Panc1 (cell line): ENCODE measurements at regions not wholly inside any gene's neighbourhood (a gene's known extent, or its start where the extent isn't known, plus 50 kb on each side); places are given as distances from the start of the nearest gene placed in this dataset.

Source experiments
- CTCF ChIP-seq: fragments of 450-650 bp; IDR thresholded peaks from 2 replicates; pipeline ENCODE4 v1.5.1; 2017; ENCODE audit warnings: mild to moderate bottlenecking
- TCF7L2 ChIP-seq: IDR thresholded peaks from 2 replicates; pipeline ENCODE4 v1.6.1; 2011; ENCODE audit warnings: mild to moderate bottlenecking, low read depth, low read length, inconsistent platforms

GRCh38 chr9:90129446-90129845 is 513.2 kb downstream of the DIRAS2 start:
- TF ChIP-seq CTCF (no peak), TCF7L2 (no peak)
